Activated CD4-positive, CD25-positive, alpha-beta regulatory T cell treated with anti-CD3 and anti-CD28 coated beads, Interleukin-2, amount 50 U/mL, for 16 hours (primary cell): ENCODE measurements at regions not wholly inside any gene's neighbourhood (a gene's known extent, or its start where the extent isn't known, plus 50 kb on each side); places are given as distances from the start of the nearest gene placed in this dataset.
"Not testable (repeated sequence)": the region's sequence is repeated elsewhere in the genome, so short reads cannot be mapped to it uniquely, and the experiment has no call there.

Experiments used
- DNase-seq: peaks from one replicate; pipeline ENCODE4 v3.0.0-alpha.2; 2020; ENCODE audit warnings: low read depth, low spot score

DNA sequence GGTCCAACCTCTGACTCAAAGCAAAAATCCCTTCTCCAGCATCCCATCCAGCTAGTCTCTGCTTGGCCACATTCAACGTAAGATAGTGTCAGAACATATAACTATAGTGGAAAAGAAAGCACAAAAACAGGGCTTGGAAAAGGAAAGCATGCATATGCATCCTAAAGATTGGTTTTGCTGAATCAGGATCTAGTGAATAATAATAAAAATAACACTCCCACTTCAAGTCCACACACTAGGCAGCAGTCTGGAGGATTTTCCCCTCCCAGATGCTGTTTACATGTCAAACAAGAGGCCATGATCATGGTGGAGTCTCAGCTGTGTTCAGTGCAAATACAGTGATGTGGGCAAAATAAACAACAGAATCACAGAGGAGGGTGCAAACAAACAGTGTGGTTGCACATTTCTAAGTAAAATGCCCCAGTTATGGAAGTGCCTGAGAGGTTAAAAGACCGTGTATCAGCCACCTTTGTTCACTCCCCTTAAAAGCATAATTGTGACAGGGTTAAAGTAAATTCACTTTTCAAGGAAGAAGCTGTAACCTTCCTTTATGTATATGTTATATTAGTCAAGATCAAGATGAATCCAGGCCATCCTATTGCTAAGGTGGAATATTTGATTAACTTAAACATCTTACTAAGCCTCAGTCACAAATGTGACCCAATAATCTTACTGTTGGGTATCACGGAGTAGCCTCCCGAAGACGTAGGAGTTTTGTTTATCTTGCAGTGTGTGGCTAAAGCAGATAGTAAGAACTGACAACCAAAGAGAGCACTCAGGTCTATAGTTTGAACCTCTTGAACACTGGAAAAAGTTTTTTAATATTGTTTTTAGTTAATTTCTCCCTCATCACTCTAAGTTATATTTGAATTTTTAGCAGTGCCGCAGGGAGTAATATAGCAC, 424.5 kb downstream of the SOX2 start:
- no peak for DNase-seq

DNA sequence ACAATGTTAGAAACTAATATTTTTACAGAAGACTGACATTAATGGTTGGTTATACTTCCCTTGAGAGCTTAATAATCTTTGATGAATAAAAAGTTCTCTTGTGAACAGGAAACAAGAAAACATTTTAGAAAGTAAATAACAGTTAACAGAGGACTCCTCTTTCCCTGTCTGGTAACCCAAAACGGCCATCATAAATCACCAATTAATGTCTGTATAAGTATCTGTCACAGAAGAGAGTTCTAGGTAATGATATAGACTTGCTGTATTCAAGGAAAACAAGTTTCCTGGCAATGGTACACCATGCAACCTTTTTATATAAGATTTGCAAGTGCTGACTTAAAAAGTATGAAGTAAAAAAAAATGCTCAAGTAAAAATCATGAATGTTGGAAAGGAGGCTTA, 426.7 kb downstream of the SOX2 start:
- DNase-seq = no peak

DNA sequence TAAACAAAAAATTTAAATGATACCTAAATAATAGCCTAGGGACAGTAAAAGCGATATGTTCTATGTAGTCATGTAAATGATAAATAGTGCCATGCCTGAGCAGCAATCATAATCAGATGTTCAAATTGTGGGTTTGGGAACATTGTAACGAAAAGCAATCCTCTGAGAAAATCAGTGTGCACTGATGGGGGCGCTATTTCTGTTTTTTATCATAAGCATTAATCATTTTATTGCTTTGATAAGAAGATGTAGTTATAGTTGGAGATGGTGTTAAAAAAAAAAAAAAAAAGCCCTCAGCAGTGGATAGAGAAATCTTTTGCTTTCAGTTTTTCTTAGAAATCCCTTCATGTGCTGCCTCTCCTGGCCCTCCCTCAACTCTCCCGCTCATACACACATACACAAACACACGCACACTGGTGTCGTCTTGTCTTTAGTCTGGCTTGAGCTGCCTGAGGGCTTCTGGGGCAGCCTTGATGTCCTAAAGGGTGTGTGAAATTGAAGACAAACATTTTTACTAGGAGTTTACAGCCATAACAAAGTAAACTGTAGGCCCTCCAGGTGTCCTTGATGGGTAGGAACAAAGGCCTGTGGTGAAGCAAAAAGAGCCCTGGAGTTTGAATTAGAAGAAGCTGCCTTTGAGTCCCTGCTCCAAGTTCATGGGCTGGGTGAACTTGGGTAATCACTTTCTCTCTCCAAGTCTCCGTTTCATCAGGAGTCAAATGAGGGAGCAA, 428.1 kb downstream of the SOX2 start:
- DNase-seq = no peak

DNA sequence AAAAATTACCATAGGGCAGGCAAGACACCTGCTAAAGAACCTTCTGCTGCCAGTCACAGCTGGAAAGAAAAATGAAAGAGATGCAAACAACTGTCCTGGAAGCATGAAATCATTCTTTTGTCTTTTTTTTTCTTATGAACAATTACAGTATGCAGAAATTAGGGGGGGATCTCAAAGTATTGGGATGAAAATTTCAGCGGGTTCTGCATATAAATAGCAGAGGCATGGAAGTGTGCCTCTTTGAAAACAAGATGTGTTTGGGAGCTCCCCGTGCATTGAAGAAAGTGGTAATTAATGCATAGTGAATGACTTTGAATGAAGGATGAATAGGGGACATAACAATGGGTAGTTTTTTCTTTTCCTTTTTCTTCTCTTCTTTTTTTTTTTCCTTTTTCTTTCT, 431.2 kb downstream of the SOX2 start:
- no peak for DNase-seq

DNA sequence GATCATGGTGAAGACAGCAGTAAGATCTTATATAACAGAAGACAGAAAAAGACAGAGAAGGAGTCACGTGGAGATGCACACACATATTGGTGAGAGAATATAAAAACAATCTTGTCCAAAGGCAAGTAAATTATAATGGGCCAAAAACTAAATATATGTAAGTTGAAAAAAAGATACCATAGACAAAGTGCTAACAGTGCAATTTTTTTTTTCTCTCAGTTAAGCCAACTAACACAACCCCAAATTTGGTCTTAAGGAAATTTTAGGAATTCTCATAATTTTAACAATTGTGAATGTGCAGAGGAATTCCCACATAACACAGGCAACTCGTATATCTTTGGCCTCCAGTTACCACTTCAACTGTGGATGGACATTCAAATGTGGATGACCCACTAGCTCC, 432.2 kb downstream of the SOX2 start:
- DNase-seq = no peak

DNA sequence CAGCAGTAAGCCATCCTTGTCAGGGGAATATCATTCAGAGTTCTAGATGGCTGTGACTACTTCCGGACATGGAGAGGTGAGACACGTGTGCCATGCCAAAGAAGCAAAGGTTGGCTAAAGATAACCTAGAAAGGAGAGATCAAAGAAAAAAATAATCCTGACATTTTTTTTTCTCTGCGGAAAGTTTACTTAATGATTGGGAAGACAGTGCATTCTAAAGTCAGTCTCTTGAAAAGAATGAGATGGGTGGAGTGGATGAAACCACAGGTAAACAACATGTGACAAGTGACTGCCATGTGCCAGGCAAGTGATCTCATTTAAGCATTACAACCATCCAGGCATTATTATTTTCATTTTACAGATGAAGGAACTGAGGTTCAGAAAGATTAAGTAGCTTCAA, 436.6 kb downstream of the SOX2 start:
- DNase-seq = no peak

DNA sequence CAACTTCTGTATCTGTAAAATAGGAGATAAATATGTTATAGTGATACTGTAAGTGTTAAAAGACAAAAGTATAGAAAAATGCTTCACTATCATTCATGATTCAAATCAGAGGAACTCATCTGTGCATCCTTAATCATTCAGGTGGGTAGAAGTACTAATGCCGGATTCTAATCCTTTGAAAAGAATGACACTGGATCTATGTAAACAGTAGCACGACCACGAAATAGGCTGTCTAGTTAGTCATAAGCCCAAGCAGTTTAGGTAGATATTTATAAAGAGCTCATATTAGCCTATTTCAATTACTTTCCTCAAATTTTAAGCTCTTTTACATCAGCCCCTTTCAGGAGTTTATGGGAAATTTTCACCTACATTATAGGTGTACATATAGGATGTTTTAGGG, 437.9 kb downstream of the SOX2 start:
- no peak for DNase-seq

DNA sequence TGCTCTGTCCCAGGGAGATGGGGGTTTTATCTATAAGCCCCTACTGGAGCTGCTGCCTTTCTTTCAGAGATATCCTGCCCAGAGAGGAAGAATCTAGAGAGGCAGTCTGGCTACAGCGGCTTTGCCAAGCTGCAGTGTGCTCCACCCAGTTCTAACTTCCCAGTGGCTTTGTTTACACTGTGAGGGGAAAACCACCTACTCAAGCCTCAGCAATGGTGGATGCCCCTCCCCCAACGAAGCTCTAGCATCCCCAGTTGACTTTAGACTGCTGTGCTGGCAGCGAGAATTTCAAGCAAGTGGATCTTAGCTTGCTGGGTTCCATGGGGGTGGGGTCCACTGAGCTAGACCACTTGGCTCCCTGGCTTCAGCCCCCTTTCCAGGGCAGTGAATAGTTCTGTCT, 444.6 kb downstream of the SOX2 start:
- not testable (repeated sequence) for DNase-seq

DNA sequence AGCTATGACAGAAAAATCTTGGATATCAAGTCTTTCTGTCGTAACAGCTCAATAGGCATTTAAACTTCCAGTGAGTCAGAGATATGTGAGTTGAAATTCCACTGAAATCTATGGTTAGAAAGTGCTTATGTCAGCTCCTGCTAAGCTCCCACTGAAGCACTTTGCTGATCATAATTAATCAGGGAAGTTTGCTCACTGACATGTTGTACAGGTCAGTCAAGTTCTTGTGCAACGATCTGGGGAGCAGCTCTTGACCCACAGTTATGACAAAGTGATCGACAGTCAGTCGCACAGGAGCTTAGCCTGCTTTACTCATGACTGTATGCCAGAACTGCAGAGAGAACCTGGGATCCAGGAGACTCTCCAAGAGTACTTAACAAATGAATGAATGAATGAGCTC, 453.5 kb downstream of the SOX2 start:
- no peak for DNase-seq

DNA sequence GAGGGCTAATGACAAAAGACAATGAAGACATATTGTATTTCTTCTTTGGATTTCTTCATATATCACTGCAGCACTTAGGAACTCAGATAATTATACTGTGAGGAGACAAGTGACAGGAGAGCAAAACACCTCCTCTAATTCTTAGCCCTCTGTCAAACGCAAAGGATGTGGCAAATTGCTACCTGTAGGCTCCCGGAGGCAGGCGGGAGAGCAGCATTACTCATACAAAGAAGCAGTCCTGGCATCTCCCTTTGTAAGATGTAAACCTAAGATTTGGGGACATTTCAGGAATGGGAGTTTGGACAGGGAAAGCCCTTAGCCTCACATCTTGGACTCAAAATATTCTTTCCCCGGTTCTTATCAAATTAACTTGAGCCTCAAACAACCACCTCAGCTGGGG, 460.8 kb downstream of the SOX2 start:
- DNase-seq = no peak

DNA sequence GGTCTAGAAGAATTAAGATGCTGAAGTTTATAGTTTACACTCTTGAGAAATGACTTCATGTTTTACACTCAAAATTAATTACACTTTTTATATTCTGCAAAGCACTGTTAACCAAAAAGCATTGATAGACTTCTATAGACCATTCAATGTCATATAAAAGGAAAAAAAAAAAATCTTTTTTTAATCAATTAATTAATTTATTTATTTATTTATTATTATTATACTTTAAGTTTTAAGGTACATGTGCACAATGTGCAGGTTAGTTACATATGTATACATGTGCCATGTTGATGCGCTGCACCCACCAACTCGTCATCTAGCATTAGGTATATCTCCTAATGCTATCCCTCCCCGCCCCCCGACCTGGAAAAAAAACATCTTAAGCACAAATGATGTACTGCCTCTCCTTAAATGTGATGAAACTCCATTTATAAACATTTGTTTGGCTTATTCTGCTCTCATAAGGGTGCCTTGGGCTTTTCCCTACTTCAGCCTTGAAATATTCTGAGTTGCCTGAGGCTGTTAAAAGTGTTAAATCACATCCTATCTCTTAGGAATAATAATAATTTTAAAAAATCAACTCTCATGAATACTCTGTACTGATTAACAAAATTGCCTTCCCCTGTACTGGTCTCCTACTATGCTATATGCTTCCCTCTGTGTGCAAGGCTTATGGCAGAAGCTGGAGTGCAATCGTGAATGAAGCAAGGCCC, 466.9 kb downstream of the SOX2 start:
- DNase-seq = no peak

DNA sequence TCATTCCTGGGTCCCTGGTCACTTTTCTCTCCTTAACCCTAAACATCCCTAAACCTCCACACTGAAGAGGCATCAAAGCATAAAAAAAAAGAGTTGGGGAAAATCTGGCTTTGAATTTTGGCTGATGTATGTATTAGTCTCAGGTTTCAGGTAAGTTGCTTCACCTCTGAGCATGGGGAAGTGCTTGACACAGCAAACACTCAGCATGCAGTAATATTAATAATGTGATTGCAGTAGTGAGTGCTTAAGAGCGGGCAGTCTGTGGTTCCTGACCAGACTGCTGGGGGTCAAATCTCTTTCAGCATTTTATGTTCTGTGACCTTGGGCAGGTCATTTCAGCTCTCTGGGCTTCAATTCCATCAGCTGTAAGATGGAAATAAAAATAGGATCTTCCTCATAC, 467.9 kb downstream of the SOX2 start:
- DNase-seq = no peak

DNA sequence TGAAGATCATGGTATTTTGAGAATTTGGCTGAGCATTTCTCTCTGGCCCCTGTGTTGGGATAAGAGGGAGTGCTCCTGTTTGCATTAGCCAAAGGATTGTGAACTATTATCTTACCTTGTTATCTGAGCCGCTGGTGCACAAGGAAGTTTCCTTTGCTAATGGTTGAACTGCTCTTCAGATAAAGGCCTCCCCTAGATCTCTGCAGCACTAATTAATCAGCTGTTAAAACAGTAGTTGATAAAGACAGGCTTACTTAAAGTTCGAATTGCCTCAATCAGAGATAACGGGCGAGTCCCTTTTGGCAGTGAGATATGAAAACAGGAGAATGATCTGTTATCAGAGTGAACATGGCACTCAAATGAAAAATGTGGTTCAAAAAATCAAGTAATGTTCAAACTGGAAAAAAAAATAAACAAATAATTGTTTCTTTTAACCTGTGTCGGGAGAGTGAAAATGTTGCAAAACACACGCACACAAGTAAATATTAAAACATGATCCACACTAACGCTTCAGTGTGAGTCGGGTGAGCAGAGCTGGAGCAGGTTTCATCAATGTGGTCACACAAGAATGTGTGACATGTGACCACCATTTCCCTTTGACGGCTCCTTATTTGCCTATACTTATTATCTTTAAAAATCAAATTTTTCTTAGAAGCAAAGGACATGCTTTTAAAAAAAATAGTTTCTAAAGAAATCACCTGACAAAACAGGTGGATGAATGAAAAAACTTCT, 469.1 kb downstream of the SOX2 start:
- no peak for DNase-seq

DNA sequence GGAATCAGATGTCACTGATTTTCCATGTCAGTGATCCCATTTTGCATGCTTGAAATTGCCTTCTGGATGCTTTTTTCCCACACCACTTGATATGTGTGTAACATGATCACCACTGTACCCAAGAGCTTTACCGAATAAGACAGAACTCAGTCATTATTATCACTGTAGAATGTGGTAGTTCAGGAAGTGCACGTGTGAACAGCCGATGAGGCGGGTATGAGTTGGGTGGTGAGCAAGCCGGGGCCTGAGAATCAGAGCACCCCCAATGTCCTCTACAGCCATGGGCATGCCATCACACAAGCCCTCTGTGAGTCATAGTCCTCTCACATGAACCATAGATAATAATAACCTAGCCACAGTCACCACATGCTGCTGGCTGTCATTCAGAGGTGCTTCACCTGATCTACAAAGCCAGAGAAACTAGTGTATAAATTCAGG, 470.8 kb downstream of the SOX2 start:
- no peak for DNase-seq

DNA sequence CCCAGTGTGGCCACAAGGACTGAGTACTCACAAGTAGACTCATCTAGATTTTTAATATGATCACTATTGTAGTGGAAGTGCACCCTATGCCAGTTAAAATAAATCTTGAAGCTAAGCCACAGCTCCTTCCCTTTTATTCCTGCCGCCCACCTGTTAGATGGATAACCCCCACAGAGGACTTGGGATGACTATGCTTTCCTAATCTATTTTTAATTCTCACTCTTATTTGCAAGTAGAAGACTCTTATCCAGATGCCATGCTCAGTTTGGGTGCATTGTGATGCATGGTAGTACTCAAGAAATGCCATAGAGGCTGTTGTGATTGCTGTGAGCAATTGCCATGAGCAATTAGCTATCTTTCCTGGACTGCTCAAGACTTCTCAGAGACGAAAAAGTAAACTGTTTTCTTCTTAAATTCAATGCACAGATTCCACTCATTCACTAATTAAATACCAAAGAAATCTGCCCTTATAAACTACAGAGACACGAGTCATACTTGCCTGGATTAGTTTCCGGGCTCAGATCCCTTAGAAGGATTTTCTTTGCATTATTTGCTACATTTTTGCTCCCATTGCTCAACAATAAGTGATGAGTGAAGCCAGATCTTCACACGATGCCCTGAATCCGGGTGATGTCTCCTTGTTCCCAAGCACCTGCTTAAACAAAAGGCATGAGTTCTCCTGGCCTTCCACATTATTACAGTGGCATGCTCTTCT, 472.1 kb downstream of the SOX2 start:
- no peak for DNase-seq

DNA sequence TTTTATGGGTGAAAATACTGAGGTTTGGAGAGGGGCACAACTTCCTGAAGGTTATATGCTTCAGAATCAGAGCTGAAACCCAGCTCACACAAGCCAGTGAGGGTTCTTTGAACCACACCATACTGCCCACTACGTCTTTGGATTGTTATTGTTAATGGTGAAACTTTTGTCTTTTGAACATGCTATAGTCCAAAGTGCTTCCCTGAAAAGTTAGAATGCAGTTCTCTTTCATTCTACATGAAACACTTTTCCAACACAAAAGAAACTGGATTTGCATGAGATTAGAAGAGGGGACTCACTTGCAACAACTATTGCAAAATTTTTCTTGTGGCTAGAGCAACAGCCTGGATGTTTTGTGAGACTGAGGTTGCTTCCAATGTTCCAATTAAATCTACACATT, 473.6 kb downstream of the SOX2 start:
- no peak for DNase-seq

DNA sequence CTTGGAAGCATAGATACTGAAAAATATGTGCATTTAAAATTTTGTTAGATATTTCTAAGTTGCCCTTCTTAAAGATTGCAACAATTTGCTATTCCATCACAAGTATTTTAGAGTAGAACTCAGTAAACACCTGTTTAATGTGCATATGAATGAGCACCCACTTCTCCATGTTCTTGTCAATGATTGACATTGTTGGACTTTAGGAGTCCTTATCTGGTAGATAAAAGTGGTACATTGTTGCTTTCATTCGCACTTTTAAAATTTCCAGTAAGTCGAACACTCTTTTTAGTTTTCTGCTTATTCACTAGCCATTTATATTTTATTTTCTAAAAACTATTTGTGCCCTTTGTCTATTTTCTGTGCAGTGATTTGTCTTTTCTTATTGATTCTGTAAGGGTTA, 478.3 kb downstream of the SOX2 start:
- no peak for DNase-seq

DNA sequence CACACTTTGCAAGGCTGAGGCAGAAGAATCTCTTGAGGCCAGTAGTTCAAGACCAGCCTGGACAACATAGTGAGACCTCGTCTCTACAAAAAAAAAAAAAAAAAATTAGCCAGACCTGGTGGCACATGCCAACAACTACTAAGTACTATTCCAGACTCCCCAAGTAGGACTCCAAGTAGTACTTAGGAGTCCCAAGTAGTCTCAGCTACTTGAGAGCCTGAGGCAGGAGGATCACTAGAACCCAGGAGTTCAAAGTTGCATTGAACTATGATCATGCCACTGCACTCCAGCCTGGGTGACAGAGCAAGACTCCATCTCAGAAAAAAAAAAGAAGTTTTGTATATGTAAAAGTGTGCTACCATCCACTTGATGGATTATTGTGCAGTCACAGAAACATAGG, 486.6 kb downstream of the SOX2 start:
- DNase-seq = no peak

DNA sequence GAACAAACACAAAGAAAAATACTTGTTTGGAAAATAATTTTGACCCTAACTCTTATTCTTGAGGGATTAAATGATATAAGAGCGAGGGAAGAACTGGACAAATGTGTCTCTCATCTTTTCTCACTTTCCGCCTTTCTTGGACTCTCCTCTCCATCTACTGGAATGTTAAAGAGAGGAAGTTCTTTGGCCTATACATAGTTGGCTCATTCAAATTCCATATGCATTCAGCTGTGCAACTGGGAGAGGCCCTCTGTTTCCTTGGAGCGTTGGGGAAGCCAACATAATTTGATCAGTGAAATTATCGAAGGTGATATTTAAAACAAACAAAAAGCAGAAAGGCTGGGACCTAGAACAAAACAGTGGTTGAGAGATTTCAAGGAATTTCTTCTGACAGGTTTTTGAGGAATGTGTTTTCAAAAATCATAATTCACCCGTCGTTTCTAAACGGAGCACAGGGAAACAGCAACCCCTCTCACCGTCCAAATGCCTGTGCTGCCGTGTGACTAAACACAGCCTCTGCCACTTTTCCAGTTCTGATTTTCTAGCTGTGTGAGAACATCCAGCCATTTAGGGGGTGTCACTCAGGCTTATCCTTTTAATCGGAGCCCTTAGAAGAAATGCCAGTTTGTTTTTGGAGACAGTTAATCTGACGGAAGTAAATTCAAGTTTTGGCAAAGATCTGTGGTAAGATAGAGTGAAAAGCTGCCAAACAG, 489.9 kb downstream of the SOX2 start:
- no peak for DNase-seq

DNA sequence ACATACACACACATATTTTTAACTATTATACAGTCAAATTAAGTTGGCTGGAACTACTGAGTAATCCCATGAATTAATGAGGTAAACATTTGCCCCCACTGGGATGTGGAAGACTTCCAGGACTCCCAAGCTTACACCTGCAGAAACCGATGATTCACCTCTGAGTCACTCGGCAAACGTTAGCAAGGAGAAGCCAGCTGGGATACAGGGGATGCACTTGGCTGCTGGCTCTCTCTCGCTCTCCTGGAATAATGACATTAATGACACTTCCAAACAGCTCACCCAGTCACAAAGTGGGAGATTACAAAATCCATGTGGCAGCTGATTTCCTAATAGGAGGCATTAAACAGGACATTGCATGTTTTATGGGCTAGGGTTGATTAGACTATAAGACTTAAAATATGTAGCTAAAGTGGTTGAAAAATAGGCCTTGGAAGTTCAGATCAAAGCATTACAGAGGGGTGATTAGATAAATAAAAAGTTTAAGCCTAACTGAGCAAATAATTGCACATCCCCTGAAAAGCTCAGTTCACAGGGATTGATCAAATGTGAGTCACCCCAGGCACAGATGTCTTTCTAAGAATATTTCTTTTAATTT, 500.9 kb downstream of the SOX2 start:
- DNase-seq = no peak
